MCF 10A (cell line): ENCODE measurements at regions not wholly inside any gene's neighbourhood (a gene's known extent, or its start where the extent isn't known, plus 50 kb on each side); places are given as distances from the start of the nearest gene placed in this dataset.

Experiments used
- BruUV-seq: library from RNA; stranded (reverse); fragments of 400-500 nt; replicated peaks from 2 replicates; lab custom pipeline; 2021; lab: Mats Ljungman, UMichigan
- CTCF ChIA-PET: fragments of 300-600 bp; sonication (Branson Sonifier 250); formaldehyde crosslinking; extraction: SDS; loops from one replicate; lab custom pipeline; 2021; ENCODE audit warnings: antibody characterized with exemption, inconsistent platforms; lab: Yijun Ruan, JAX
- POLR2A ChIA-PET: fragments of 300-600, 350-650 bp; sonication (Branson Sonifier 250); formaldehyde crosslinking; extraction: SDS; loops from one replicate; lab custom pipeline; 2020; ENCODE audit warnings: antibody characterized with exemption, inconsistent platforms; lab: Yijun Ruan, JAX
- DNase-seq: peaks from one replicate; pipeline ENCODE4 v3.0.0-alpha.2; 2018; ENCODE audit not compliant: unreplicated experiment
- H3K27ac Mint-ChIP-seq: one replicate; pipeline ENCODE4 v1.8.0; 2022; ENCODE audit warnings: mild to moderate bottlenecking, low read depth, mixed read lengths; ENCODE audit not compliant: unreplicated experiment
- H3K27me3 Mint-ChIP-seq: one replicate; pipeline ENCODE4 v1.8.0; 2022; ENCODE audit warnings: mixed read lengths; ENCODE audit not compliant: insufficient read depth, unreplicated experiment
- H3K36me3 Mint-ChIP-seq: one replicate; pipeline ENCODE4 v1.8.0; 2022; ENCODE audit warnings: mild to moderate bottlenecking, moderate library complexity, mixed read lengths; ENCODE audit not compliant: insufficient read depth, unreplicated experiment
- H3K4me1 Mint-ChIP-seq: one replicate; pipeline ENCODE4 v1.8.0; 2022; ENCODE audit warnings: mixed read lengths; ENCODE audit not compliant: insufficient read depth, unreplicated experiment
- H3K4me3 Mint-ChIP-seq: one replicate; pipeline ENCODE4 v1.8.0; 2022; ENCODE audit warnings: mild to moderate bottlenecking, moderate library complexity, mixed read lengths; ENCODE audit not compliant: unreplicated experiment
- H3K9me3 Mint-ChIP-seq: one replicate; pipeline ENCODE4 v1.8.0; 2022; ENCODE audit warnings: mixed read lengths; ENCODE audit not compliant: unreplicated experiment
- CTCF ChIP-seq: fragments of 200-600 bp; IDR thresholded peaks from one replicate; pipeline ENCODE4 v1.8.0; 2022; ENCODE audit warnings: antibody characterized with exemption, mild to moderate bottlenecking; ENCODE audit not compliant: unreplicated experiment
- intact Hi-C: fragments of 100-400 bp; cut with micrococcal nuclease; formaldehyde crosslinking; loops from 2 replicates; pipeline ENCODE4 v1.14.1; 2022

DNA sequence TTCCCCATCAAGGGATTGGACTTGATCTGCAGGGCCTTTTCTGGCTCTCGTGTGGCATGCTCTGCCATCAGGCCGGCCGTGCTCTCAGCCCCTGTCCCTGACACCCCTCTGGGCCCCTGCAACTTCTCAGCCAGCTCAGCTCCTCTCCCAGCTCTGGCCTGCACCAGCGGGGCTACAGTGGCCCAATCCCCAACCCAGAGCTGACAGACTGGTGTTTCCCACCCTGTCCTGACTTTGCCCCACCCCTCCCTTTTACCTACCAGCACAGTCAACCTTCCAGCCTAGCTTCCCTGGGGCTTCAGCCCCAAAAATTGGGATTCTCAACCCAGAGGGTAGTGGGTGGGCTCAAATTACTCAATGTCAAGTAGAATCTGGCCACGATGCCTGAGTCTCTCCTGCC is 149.3 kb downstream of the SYF2 start:
- POLR2A ChIA-PET: no interaction called here
- BruUV-seq: no TSS peak
- Mint-ChIP-seq H3K27ac (no peak overlapping the region), H3K4me3 (no peak overlapping the region), H3K4me1 (no peaks in the 10 kb centered on the region), H3K36me3 (no peaks in the 10 kb centered on the region), H3K27me3 (no peaks in the 10 kb centered on the region), H3K9me3 (no peaks in the 10 kb centered on the region)
- CTCF ChIA-PET: interaction anchor here (0.6 to 1.3 kb wide), 3 partner anchors 17 to 236 kb away, joined by 3 read pairs; no protein-coding TSS in a partner anchor
- no peak for DNase-seq
- intact Hi-C loops: no loop called here
- no peak for TF ChIP-seq CTCF

DNA sequence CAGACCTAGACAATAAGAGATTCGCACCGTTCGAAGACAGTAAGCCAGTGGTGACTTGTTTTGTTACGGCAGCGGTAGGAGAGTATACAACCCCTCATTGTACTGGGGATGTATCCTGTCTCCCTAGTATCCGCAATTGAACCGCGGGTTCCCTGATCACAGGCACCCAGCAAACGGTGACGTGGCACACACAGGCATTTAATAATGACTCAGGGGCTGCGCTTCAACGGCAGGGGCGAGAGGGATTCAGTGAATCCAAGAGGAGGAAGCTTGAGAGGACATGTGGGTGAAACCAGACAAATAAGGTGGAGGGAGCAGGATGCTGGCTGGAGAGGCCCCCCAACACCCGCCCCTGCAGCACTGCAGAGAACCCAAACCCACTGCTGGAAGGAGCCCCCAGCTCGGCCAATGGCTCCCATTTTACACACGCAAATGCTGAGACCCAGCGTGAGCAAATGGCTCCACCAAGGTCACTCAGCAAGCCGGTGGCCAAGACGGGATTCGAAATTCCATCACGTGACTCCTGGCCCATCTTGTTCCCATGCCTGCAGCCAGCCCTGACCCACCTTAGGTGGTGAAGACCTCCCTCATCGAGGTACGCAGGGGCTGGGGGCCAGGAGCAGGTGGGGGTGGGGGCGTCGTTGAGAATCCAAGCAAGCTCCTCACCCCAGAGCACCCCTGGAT is 149.9 kb downstream of the SYF2 start:
- no peak for TF ChIP-seq CTCF
- Mint-ChIP-seq H3K27me3 (no peaks in the 10 kb centered on the region), H3K36me3 (no peaks in the 10 kb centered on the region), H3K4me3 (no peak overlapping the region), H3K27ac (no peak overlapping the region), H3K9me3 (no peaks in the 10 kb centered on the region), H3K4me1 (no peaks in the 10 kb centered on the region)
- POLR2A ChIA-PET: no interaction called here
- CTCF ChIA-PET: interaction anchor here (0.6 to 1.3 kb wide), 2 partner anchors 18 to 235 kb away, joined by 3 to 4 read pairs; no protein-coding TSS in a partner anchor
- DNase-seq: no peak
- intact Hi-C loops: no loop called here
- no TSS peak for BruUV-seq

GRCh38 chr1:25081496-25081895 is 150.8 kb downstream of the SYF2 start:
- no peak overlapping the region for H3K27ac Mint-ChIP-seq

More at GRCh38 chr1:25081496-25081895, 150.8 kb downstream of the SYF2 start:
- Mint-ChIP-seq H3K27me3 (no peaks in the 10 kb centered on the region), H3K36me3 (no peaks in the 10 kb centered on the region), H3K9me3 (no peaks in the 10 kb centered on the region), H3K4me3 (no peak overlapping the region), H3K4me1 (no peaks in the 10 kb centered on the region)
- intact Hi-C loops: no loop called here
- DNase-seq: no peak
- TF ChIP-seq CTCF: no peak
- ChIA-PET CTCF (no interaction called here), POLR2A (no interaction called here)
- BruUV-seq: no TSS peak
